ENCODE measurements at regions not wholly inside any gene's neighbourhood (a gene's known extent, or its start where the extent isn't known, plus 50 kb on each side); places are given as distances from the start of the nearest gene placed in this dataset.
A peak's percentile ranks its signal among the peaks of the same experiment; 100 is the strongest.

GRCh38 chr2:64853306-64853705 is 135.9 kb upstream of the SLC1A4 start:
- Histone ChIP-seq H3K4me3 (no peak overlapping the region), H3K27ac (peak overlapping the region; percentile 65), H3K27me3 (no peaks in the 10 kb centered on the region), H3K4me1 (peaks cover 32% of the 10 kb centered on the region), H3K36me3 (no peaks in the 10 kb centered on the region), H3K9me3 (no peaks in the 10 kb centered on the region)
- TF ChIP-seq, protein P1, sequence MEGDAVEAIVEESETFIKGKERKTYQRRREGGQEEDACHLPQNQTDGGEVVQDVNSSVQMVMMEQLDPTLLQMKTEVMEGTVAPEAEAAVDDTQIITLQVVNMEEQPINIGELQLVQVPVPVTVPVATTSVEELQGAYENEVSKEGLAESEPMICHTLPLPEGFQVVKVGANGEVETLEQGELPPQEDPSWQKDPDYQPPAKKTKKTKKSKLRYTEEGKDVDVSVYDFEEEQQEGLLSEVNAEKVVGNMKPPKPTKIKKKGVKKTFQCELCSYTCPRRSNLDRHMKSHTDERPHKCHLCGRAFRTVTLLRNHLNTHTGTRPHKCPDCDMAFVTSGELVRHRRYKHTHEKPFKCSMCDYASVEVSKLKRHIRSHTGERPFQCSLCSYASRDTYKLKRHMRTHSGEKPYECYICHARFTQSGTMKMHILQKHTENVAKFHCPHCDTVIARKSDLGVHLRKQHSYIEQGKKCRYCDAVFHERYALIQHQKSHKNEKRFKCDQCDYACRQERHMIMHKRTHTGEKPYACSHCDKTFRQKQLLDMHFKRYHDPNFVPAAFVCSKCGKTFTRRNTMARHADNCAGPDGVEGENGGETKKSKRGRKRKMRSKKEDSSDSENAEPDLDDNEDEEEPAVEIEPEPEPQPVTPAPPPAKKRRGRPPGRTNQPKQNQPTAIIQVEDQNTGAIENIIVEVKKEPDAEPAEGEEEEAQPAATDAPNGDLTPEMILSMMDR (IDR thresholded peaks at IDR 0.05): no peak
- DNase-seq: no peak
- ATAC-seq: no peak
- intact Hi-C loops (cut with DNase I): no loop called here

DNA sequence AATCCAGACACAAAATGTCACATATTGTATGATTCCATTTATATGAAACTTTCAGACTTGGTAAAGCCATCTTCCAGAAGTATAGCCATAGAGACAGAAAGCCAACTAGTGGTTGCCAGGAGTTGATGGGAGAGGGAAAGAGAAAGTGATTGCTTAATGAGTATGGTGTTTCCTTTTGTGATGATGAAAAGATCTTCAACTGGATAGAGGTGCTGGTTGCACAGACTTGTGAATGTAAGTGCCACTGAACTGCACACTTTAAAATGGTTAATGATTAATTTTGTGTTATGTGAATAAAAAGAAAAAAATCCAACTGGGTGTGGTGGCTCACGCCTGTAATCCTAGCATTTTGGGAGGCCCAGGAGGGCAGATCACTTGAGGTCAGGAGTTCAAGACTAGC is 135.3 kb upstream of the SLC1A4 start:
- H3K9me3 ChIP-seq: no peaks in the 10 kb centered on the region
- no peak for DNase-seq
- ATAC-seq: peak; percentile 14
- no peaks in the 10 kb centered on the region for H3K36me3 ChIP-seq
- intact Hi-C loops (cut with DNase I): no loop called here
- H3K27ac ChIP-seq: peak overlapping the region; percentile 65
- H3K4me3 ChIP-seq: no peak overlapping the region
- no peaks in the 10 kb centered on the region for H3K27me3 ChIP-seq
- TF ChIP-seq, protein P1 (IDR thresholded peaks at IDR 0.05): no peak
- H3K4me1 ChIP-seq: peaks cover 38% of the 10 kb centered on the region

DNA sequence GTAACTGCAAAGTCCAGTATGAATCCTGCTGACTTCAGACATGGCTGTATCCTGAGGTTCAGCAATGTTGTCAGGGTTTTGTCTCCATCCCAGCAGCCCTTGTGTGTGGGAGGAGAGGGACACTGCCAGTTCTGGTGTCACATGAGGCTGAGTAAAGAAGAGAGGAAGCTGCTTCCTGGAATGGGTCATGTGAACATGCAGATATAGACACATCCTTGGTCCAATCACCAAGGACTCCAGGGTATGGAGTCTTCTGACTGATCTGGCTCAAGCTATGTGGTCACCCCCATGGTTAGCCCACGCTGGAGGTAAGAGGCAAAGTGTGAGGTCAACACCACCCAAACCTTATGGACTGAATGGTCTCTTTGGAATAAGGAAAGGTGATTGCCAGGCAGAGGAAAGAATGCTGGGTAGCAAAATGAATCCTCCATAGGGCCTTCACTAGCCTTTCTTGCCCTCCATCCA is 134.4 kb upstream of the SLC1A4 start:
- Histone ChIP-seq H3K27me3 (no peaks in the 10 kb centered on the region), H3K4me3 (no peak overlapping the region), H3K27ac (no peak overlapping the region), H3K36me3 (no peaks in the 10 kb centered on the region), H3K9me3 (no peaks in the 10 kb centered on the region), H3K4me1 (peaks cover 41% of the 10 kb centered on the region)
- TF ChIP-seq, protein P1 (IDR thresholded peaks at IDR 0.05): no peak
- ATAC-seq: peak; percentile 63
- intact Hi-C loops (cut with DNase I): no loop called here
- DNase-seq: no peak

GRCh38 chr2:64857581-64858471 is 131.4 kb upstream of the SLC1A4 start:
- intact Hi-C loops (cut with DNase I): no loop called here
- Histone ChIP-seq H3K36me3 (no peaks in the 10 kb centered on the region), H3K4me3 (no peak overlapping the region), H3K27ac (peak overlapping the region; percentile 96), H3K27me3 (no peaks in the 10 kb centered on the region), H3K4me1 (peaks cover 47% of the 10 kb centered on the region), H3K9me3 (no peaks in the 10 kb centered on the region)
- TF ChIP-seq, protein P1 (IDR thresholded peaks at IDR 0.05): no peak
- DNase-seq (no peak), ATAC-seq (no peak)

- Histone ChIP-seq H3K27me3 (no peaks in the 10 kb centered on the region), H3K36me3 (no peaks in the 10 kb centered on the region), H3K4me3 (peak overlapping the region; percentile 46), H3K4me1 (peaks cover 41% of the 10 kb centered on the region), H3K9me3 (no peaks in the 10 kb centered on the region), H3K27ac (peak overlapping the region; percentile 96)
- ATAC-seq (no peak), DNase-seq (no peak)
- intact Hi-C loops (cut with DNase I): no loop called here
- TF ChIP-seq, protein P1 (IDR thresholded peaks at IDR 0.05): no peak
Measured at GRCh38 chr2:64858541-64859311, 130.5 kb upstream of the SLC1A4 start.

All from upper lobe of right lung (tissue), 1 donor.